HG03432 (cell line): ENCODE measurements at regions not wholly inside any gene's neighbourhood (a gene's known extent, or its start where the extent isn't known, plus 50 kb on each side); places are given as distances from the start of the nearest gene placed in this dataset.
"Not testable (repeated sequence)": the region's sequence is repeated elsewhere in the genome, so short reads cannot be mapped to it uniquely, and the experiment has no call there.

ENCODE experiments used
- ATAC-seq: cut with Tn5 transposase; IDR thresholded peaks from one replicate; pipeline ENCODE4 v1.9.1; 2021; ENCODE audit warnings: mild to moderate bottlenecking, moderate library complexity; ENCODE audit not compliant: unreplicated experiment

DNA sequence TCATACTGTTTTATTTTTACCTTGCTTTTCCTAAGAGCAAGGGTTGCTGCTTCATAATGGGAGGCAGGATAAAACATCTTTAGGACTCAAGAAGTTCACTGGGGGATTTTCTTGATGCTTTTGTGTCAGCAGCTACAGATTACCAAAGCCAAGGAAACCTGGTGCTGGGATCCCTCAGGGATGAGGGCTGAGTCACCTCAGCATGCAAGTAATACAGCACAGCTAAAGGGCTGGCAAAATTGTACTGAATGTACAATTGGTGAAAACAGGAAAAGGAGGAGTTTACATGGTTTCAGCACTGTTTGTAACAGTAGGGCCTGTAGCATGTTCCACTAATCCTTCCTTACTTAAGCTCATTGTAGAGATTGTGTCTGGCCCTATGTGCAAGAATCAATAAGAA, 1056.8 kb downstream of the SORCS1 start:
- no peak for ATAC-seq

DNA sequence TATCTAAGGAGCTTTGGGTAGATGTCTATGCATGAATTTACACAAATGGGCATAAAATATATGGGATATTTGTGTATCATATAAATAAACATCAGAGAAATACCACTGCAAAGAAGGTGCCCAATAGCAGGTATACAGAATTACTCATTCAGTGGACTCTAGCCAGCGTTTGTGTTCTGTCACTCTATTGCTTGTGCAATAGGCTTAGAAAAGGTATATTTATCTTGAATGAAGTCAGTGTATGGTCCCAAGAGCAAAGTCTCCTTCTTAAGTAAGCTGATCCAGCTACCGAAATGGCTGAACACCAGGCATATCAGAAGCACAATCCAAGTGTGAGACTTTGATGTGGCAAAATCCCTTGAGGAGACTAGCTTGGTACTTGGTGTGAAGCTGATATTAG, 1058.4 kb downstream of the SORCS1 start:
- no peak for ATAC-seq

DNA sequence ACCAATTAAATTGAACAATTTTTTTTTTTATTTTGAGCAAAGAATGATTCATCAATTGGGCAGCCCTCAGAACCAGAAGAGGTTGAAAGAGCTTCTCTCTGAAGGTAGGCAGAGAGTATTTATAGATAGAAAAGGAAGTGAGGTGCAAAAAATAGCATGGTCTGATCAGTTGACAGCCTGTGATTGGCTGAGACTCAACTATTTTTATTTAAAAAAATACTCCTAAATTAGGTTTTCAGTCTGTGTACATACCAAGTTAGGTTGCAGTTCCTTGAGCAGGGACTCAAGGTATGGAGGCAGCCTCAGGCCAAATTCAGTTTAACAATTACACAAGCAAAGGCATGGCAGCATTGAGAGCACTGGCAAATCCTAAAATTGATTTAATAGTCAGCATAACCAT, 1074.7 kb downstream of the SORCS1 start:
- ATAC-seq = no peak

DNA sequence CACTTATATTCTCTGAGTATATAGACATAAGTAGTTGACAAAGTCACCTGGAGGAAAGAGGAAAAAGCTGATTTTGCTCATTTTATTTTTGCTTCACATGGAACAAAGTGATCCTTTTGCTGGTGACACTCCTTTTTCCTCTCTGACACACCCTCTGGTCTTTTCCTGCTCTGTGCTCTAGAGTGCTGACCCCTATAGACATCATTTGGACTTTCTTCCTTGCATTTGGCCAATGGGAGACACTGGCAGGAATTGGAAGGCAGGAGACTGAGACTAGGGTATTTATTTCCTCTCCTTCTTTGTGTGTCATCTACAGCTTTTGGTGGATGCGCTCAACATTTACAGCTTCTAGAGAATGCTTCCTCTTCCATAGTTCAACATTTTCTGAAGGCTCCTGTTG, 1078.1 kb downstream of the SORCS1 start:
- ATAC-seq = no peak

DNA sequence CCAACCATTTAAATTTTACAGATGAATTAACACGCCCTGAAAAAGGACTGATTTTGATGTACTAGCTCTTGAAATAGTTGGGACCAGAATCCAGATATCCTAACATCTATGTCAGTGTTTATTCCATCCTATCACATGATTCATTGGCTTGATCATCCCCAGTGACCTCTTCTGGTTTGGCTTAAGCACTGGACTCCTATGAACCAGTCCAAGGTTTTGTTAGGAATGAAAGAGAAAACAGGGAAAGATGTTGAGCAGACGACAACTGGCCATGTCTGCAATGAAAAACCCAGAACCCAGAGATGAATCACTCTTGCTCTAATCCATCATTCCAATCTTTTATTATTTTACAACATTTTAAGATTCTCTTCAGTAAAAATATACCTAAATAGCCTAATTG, 1080.9 kb downstream of the SORCS1 start:
- ATAC-seq = no peak

DNA sequence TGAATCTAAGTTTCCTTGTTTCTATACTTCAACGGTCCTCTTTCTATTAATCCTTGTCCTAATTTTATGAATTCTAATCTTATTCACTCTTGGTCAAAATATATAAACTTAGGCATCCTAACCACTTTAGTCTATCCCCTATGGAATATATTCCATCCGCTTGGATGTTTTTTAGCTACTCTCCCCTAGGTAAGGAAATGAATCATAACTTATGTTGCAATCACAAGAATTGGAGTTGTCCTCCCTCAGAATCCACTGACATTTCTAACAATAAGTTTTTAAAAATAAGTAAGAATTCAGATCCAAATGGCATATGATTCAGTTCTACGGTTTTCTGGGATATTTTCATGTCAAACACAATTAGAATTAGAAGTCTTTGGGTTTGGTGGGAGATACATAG, 1081.6 kb downstream of the SORCS1 start:
- no peak for ATAC-seq

DNA sequence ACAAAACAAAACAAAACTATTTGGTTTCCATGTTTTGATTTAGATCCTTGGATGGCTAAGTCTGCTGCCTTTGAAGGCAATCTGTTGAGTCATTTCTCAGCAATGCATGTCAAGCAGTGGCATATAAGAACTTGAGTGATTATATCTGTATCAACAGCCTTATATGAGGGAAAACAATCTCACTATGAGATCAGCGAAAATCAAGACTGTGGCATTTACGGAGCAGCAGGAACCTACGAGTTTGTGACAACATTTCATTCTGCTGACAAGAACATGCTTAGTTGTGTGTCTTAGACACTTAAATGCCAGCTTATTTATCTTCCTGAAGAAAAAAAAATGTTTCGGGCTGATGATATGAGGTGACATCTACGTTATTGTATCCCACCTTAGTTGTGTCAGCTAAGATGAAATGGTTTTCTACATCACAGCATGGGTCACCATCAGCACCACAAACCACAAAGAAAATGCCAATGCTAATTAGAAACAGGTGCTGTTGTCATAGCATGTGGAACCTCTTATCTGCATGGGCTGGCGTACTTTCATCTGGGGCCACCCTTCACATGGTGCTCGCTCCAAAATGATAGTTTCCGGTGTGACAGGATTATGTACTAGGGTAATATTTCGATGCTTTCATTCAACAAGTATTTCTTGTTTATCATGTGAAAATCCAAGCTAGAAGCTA, 1085.5 kb downstream of the SORCS1 start:
- no peak for ATAC-seq

DNA sequence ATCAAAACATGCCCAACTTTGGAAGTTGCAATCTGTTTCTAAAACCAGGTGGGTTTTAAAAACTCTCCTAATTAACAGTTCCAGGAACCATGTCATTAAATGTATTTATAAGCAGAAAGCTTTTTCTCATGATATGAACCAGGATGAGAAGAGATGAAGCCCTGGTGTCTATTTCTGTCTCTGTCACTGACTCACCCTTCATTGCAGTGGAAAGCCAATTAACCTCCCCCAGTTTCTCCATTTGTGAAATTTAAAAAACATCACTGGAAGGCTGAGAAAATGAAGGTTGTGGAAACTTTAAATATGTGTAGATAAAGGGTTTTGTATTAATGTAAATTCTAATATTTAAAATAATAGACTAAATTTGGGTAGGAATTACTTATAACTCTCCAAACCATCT, 1088.0 kb downstream of the SORCS1 start:
- ATAC-seq = no peak

DNA sequence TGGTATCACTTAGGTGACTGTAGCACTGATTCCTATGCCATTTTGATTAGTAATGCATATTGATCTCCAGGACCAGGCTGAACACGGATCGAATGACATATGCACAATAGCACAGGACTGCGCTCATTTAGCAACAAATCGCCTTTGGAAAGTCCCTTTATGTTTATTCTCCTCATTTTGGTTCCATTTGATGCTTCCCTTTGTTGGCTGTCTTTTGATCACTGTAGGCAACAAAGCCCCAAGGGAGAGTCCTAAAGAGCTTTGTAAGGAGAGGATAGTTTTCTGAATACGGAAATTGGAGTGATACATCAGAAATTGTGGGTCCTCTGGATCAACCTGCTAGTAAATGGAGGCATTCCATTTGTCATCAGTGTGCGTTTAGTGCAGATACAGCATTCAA, 1111.4 kb downstream of the SORCS1 start:
- ATAC-seq = no peak

DNA sequence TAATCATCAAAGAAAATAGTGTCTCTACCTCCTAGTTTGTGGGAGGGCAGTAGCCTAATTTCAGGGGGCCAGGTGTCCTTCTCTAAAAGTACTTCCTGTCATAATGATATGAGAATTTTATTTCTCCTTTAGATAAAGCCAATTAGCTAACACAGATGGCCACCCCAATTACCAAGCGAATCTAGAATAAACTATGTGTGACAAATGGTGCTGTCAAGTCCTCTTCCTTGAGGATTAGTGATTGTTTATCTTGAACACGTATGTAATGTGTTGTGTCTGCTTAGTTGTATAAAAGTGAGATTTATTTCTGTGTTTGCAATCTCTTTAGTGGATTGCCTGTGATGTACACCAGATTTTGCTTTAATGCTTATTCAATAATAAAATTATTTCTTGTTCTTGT, 1120.0 kb downstream of the SORCS1 start:
- no peak for ATAC-seq

DNA sequence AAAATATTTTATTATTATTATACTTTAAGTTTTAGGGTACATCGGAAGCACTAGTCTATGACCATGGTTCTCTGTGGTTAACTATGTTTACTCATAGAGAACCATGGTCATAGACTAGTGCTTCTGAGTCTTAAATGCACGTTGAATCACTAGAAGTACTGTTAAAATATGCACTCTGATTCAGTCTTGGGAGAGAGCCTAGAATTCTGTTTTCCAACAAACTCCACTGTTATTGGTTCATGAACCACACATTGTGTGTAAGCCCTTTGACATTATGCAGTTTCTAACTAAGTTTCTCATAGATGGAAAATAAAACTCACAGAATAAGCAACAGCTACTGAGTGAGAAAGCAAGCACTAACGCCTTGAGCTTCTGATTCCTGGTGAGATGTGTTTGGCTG, 1120.6 kb downstream of the SORCS1 start:
- no peak for ATAC-seq

DNA sequence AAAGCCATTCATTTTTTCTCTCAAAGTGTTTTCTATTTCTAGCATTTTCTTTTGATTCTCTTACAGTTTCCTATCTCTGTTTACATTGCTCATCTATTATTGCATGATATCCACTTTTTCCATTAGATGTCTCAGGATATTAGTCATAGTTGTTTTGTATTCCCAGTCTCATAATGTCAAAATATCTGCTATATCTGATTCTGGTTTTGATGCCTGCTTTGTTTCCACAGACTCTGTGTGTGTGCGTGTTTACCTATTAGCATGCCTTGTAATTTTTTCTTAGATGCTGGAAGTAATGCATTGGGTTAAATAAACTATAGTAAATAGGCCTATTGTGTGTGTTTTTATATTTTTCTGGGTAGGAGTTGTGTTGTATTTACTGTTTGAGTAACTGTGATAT, 1126.3 kb downstream of the SORCS1 start:
- ATAC-seq = no peak

DNA sequence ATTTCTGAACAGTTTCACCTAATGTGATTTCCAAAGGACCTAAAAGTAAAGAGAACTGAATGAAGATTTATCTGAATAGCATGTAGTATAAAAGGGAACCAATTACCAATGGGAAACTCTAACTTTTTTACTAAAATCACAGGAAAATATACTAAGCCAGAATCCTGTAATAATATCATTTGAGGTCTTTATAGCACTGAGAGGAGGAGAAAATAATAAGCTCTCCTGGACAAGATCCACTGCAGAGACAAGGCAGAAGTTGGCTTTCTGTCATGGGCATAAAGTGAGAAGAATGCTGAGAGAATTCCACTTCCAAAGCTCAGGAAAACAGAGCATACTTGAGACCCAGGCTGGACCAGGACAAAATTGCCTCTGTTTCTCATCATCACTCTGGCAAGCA, 1131.4 kb downstream of the SORCS1 start:
- no peak for ATAC-seq

DNA sequence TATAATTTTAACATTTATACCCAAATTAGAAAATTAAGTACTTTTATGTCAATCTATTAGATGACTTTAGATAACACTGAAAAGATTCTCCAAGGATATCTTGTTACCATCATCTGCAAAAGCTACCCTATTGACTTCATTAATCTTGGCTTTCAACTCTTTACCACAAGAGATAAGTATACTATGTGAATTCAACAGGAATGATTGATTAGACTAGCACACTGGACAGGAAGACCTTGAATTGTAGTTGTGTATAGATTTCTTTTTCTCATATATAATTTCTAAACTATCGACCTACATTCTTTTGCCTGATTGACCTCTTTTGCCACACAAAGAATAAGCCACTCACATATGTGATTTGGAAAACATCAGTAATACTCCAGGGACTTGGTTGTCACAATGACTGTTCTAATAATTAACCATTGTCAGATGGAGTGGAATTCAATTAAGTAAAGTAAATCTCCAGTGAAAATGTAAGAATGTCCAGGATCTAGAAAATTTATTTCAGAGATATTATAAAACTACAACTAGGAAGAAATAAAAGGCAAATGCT, 1132.0 kb downstream of the SORCS1 start:
- no peak for ATAC-seq

DNA sequence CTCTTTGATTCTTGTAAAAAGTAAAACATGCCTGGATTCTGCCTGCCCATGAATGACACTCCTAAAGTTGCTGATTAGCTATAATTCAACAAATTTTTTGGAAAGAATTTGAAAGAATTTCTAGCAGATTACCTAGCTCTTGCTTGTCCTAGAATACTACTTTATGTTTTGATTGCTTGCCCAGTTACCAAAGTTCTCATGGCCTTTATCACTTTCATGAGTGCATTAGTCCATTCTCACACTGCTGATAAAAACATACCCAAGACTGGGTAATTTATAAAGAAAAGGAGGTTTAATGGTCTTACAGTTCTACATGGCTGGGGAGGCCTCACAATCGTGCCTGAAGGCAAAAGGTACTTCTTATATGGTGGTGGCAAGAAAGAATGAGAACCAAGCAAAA, 1137.3 kb downstream of the SORCS1 start:
- no peak for ATAC-seq

DNA sequence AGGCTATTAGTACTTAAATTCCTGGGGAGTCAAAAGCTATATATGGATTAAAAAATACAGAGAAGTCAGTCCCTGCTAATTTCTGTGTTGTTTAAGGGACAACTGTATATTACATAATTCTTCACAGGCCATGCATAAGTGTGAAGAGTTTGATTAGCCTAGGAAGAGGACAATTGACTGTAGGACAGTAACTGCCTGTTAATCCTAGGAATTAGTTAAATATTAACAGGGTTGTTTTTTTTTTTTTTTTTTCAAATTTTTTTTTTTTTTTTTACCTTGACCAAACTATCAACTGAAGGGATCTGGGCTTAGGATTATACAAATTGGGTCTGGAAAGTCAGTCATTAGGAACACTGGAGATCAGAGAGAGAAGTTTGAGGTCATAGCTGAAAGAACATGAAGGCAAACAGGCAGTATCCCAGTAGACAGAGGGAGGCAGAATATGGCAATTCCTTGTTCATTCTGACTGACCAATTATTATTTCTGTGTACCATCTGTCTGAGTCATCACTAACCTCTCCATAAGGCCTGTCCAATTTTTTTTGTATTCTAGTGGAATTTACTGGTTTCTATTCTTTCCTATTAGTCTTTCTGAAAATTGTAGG, 1139.2 kb downstream of the SORCS1 start:
- no peak for ATAC-seq

DNA sequence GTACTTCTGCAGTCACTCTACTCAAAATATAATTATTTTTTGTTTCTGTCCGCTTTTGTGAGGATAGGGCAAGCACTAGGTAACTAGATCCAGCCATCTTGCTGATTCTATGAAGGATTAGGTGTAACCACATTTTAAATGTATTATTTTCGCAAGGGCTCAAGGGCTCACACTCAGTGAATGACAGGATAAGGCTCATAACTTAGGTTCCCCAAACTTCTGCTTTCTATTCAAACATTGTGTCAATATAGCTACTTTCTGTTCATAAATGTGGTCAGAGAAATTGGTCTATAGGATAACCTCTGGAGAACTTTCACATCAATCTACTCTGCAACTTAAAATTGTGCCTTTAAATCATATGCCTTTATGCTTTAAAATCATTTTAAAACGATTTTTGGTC, 1141.2 kb downstream of the SORCS1 start:
- no peak for ATAC-seq

DNA sequence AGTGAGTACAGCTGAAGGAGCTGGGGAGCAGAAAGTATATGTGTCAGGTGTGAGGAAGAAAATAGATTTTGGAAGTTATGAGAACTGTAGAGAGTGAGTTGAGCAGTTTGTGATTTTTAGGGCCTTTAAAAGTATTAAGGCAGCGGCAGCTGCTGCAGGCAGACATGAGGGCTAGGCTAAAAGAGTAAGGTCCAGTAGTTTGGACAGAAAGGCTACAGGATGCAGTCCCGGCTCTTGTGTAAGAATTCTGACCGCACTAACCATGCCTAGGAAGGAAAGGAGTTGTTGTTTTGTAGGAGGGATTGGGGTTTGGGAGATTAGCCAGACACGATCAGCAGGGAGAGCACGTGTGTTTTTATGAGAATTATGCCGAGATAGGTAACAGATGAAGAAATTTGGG, 1144.9 kb downstream of the SORCS1 start:
- not testable (repeated sequence) for ATAC-seq

DNA sequence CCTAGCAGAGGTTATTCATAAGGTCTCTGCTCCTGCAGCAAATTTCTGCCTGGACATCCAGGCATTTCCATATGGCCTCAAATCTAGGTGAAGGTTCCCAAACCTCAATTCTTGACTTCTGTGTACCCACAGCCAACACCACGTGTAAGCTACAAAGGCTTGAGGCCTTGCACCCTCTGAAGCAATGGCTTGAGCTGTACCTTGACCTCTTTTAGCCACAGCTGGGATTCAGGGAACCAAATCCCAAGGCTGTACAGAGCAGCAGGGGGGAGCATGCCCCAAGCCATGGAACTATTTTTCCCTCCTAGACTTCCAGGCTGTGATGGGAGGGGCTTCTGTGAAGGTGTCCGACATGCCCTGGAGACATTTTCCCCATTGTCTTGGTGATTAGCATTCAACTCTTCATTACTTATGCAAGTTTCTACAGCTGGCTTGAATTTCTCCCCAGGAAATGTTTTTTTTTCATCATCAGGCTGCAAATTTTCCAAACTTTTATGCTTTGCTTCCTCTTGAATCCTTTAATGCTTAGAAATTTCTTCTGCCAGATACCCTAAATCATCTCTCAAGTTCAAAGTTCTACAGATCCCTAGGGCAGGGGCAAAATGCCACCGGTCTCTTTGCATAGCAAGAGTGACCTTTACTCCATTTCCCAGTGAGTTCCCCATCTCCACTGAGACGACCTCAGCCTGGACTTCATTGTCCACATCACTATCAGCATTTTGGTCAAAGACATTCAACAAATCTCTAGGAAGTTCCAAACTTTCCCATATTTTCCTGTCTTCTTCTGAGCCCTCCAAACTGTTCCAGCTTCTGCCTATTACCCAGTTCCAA, 1148.9 kb downstream of the SORCS1 start:
- ATAC-seq = not testable (repeated sequence)

DNA sequence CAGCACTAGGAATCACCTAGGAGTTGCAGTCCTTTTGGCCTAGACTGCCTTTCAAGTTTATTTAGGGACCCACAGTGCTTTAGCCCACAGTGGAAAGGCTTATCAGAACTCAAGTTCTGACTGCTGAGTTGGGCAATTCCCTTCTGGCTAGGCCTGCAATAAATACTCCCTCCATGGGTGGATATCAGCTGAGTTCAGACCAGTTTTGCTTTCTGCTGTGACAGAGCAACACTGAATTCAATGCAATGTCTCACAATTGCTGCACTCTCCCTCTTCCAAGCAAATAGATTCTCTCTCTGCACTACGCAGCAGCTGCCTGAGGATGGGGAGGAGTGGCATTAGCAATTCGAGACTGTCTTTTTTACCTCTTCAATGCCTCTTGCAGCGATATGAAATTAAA, 1153.3 kb downstream of the SORCS1 start:
- ATAC-seq = no peak

DNA sequence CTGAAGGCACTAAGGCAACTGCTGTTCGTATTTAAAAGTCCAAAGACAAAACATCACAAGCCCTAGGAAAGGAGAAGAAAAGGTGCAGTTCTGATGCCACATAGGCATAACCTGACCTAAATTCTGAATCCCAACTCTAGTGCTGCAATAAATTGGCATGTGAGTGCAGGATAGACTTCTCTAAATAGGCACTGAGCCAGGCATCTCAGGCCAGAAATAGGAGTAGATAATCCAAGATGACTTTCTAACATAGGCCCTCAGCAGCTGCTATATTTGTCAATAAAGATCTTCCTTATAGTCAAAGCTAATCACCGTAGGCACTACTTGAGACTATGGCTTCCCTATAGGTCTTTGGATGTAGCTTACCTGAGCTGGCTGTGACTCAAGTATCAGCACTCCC, 1163.8 kb downstream of the SORCS1 start:
- ATAC-seq = no peak

DNA sequence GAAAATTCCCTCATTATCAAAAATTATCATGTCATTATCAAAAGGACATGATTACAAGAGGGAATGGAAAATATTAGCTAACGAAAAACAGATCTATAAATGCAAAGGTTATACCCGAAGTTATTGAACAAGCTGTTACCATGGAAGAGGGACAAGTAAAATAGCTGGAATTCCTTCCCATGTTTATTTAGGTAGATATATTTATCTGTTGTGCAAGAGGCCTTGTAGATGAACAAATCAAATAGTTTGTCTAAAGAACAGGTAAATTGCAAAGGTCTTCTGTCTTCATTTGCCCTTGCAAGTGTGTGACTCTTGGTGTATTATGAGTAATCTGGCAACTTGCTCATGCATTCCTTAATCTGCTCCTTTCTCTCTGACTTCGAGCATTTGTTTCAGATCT, 1170.9 kb downstream of the SORCS1 start:
- ATAC-seq = no peak
